BJ (cell line): ENCODE measurements at regions not wholly inside any gene's neighbourhood (a gene's known extent, or its start where the extent isn't known, plus 50 kb on each side); places are given as distances from the start of the nearest gene placed in this dataset.
A peak's percentile ranks its signal among the peaks of the same experiment; 100 is the strongest.
"Not testable (repeated sequence)": the region's sequence is repeated elsewhere in the genome, so short reads cannot be mapped to it uniquely, and the experiment has no call there.

Experiments
- CTCF ChIA-PET: fragments of 350-600 bp; formaldehyde crosslinking; extraction: SDS; loops from one replicate; lab custom pipeline; 2021; ENCODE audit warnings: antibody characterized with exemption, inconsistent platforms; lab: Yijun Ruan, JAX
- POLR2A ChIA-PET: fragments of 300-600 bp; sonication (Branson Sonifier 250); formaldehyde crosslinking; extraction: SDS; loops from one replicate; lab custom pipeline; 2021; ENCODE audit warnings: antibody characterized with exemption; lab: Charles Lee
- DNase-seq: peaks from one replicate; pipeline ENCODE4 v3.0.0-alpha.2; 2011; ENCODE audit warnings: low read depth
- H3K27me3 ChIP-seq: 2 replicates; pipeline ENCODE4 v1.6.0; 2011; ENCODE audit warnings: low read length; ENCODE audit not compliant: control insufficient read depth, insufficient read depth
- H3K36me3 ChIP-seq: 2 replicates; pipeline ENCODE4 v1.5.1; 2011; ENCODE audit warnings: low read length; ENCODE audit not compliant: control insufficient read depth, insufficient read depth
- H3K4me3 ChIP-seq: 2 replicates; pipeline ENCODE4 v1.5.1; 2011; ENCODE audit warnings: low read depth, mild to moderate bottlenecking, control low read depth, low read length
- CTCF ChIP-seq: IDR thresholded peaks from 2 replicates; pipeline ENCODE4 v1.5.1; 2011; ENCODE audit warnings: low read depth, mild to moderate bottlenecking, control low read depth, inconsistent platforms, low read length, moderate library complexity; ENCODE audit not compliant: insufficient read depth

GRCh38 chr6:16933532-16933931 is 168.3 kb upstream of the STMND1 start:
- DNase-seq, result no peak
- Histone ChIP-seq H3K27me3 (no peaks in the 10 kb centered on the region), H3K4me3 (no peak overlapping the region), H3K36me3 (no peaks in the 10 kb centered on the region)
- POLR2A ChIA-PET, result no interaction called here
- CTCF ChIA-PET, result interaction anchor here (0.6 to 1.1 kb wide), 3 partner anchors 13 to 524 kb away, joined by 3 read pairs; no protein-coding TSS in a partner anchor
- TF ChIP-seq CTCF, result no peak

- TF ChIP-seq CTCF, result no peak
- CTCF ChIA-PET, result interaction anchor here (1.1 to 2.6 kb wide), 3 partner anchors 14 to 154 kb away, joined by 3 to 9 read pairs (median 3); no protein-coding TSS in a partner anchor
- POLR2A ChIA-PET, result no interaction called here
- no peak for DNase-seq
- Histone ChIP-seq H3K4me3 (no peak overlapping the region), H3K36me3 (no peaks in the 10 kb centered on the region), H3K27me3 (no peaks in the 10 kb centered on the region)
Observed at GRCh38 chr6:16932920-16933319, 168.9 kb upstream of the STMND1 start.

GRCh38 chr6:16931079-16931478 is 169.8 kb upstream of the ATXN1 start:
- POLR2A ChIA-PET, H3K27me3 ChIP-seq, H3K36me3 ChIP-seq, DNase-seq, H3K4me3 ChIP-seq: not testable (repeated sequence)
- CTCF ChIA-PET, result interaction anchor here (2.6 kb wide), 1 partner anchor 35 kb away, joined by 9 read pairs; no protein-coding TSS in a partner anchor

DNA sequence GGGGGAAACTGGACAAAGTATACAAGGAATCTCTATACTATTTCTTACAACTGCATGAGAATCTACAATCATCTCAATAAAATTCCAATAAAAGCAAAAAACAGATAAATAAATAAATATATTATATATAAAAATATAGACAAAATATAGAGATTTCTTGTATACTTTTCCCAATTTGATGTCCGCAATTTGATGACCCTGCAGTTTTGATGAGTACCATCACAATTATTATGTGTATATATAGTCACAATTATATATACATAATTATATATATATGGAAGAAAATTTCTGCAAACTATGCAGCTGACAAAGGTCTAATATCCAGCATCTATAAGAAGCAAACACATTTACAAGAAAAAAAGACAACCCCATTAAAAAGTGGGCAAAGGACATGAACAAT is 169.2 kb upstream of the ATXN1 start:
- ChIA-PET POLR2A (interaction anchor here (0.6 kb wide), 1 partner anchor 606 kb away, joined by 4 read pairs; no protein-coding TSS in a partner anchor), CTCF (interaction anchor here (1.0 to 2.6 kb wide), 3 partner anchors 34 to 167 kb away, joined by 3 to 9 read pairs (median 5); no protein-coding TSS in a partner anchor)

DNA sequence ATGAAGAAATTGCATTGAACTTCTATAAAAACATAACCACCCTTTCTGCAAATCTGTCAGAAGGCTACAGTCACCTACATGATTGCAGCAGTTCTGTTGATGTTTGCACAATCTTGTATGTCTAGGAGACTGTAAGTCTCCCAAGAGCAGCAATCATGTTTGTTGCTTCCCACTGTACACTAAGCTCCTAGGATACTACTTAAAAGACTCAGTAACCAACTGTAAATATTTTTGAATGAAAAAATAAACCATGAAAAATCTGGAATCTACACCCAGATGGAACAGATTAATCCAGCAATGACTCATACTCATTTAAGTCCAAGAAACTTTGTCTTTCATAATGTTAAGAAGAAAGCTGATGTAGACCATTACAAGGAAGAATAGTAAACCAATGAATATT is 168.5 kb upstream of the ATXN1 start:
- POLR2A ChIA-PET, result interaction anchor here (0.5 to 0.6 kb wide), 2 partner anchors 93 to 605 kb away, joined by 4 to 5 read pairs; no protein-coding TSS in a partner anchor

More for the DNA sequence above, 169.2 kb upstream of the ATXN1 start:
- TF ChIP-seq CTCF, result no peak
- no peaks in the 10 kb centered on the region for H3K36me3 ChIP-seq
- DNase-seq, result no peak
- no peaks in the 10 kb centered on the region for H3K27me3 ChIP-seq
- no peak overlapping the region for H3K4me3 ChIP-seq

More for the DNA sequence above, 168.5 kb upstream of the ATXN1 start:
- DNase-seq, result peak; percentile 100
- Histone ChIP-seq H3K36me3 (no peaks in the 10 kb centered on the region), H3K27me3 (no peaks in the 10 kb centered on the region), H3K4me3 (no peak overlapping the region)
- TF ChIP-seq CTCF, result no peak
- CTCF ChIA-PET, result interaction anchor here (1.0 to 1.3 kb wide), 3 partner anchors 18 to 167 kb away, joined by 3 to 5 read pairs (median 3); no protein-coding TSS in a partner anchor
